Activated T-cell treated with anti-CD3 and anti-CD28 coated beads, Interleukin-2, amount 50 U/mL, for 72 hours (primary cell): ENCODE measurements at regions not wholly inside any gene's neighbourhood (a gene's known extent, or its start where the extent isn't known, plus 50 kb on each side); places are given as distances from the start of the nearest gene placed in this dataset.

ENCODE experiments used
- ATAC-seq, 2 donors: fragments of 150-1000 bp; cut with Tn5 transposase; replicated peaks in 1 of 2; 2 replicates each; pipeline ENCODE4 v1.10.0; 2021; ENCODE audit warnings: moderate library complexity in 2 of 2, mild to moderate bottlenecking in 1 of 2
- DNase-seq, 2 donors: peaks; one replicate each; pipeline ENCODE4 v3.0.0; 2021 to 2022; ENCODE audit warnings: mixed read lengths in 1 of 2
- H3K27ac Mint-ChIP-seq: one replicate; pipeline ENCODE4 v1.8.0; 2022; ENCODE audit warnings: mild to moderate bottlenecking, moderate library complexity, mixed read lengths
- H3K27me3 Mint-ChIP-seq: one replicate; pipeline ENCODE4 v1.8.0; 2022; ENCODE audit warnings: low read depth, mixed read lengths
- H3K36me3 Mint-ChIP-seq, 2 donors: one replicate each; pipeline ENCODE4 v1.8.0; 2022; ENCODE audit warnings: mixed read lengths in 2 of 2, mild to moderate bottlenecking in 1 of 2; ENCODE audit not compliant: insufficient read depth in 2 of 2
- H3K4me1 Mint-ChIP-seq: one replicate; pipeline ENCODE4 v1.8.0; 2022; ENCODE audit warnings: low read depth, mixed read lengths
- H3K4me3 Mint-ChIP-seq, 2 donors: one replicate each; pipeline ENCODE4 v1.8.0; 2022; ENCODE audit warnings: mild to moderate bottlenecking in 2 of 2, mixed read lengths in 2 of 2, moderate library complexity in 2 of 2
- H3K9me3 Mint-ChIP-seq, 2 donors: one replicate each; pipeline ENCODE4 v1.8.0; 2022; ENCODE audit warnings: mixed read lengths in 2 of 2

DNA sequence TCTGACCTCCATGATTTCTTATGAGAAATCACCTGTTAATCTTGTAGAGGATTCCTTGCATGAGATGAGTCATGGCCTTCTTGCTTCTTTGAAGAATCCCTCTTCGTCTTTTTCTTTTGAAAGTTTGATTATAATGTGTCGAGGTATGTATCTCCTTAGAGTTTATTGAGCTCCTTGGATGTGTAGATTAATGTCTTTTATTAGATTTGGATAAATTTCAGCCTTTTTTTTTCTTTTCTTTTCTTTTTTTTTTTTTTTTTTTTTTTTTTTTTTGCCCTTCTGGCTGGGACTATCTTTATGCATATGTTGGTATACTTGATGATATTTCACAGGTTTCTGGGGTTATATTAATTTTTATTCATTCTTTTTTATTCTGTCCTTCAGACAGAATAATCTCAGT lies 72.3 kb upstream of the ITGA4 start:
- H3K9me3 Mint-ChIP-seq: peaks cover 2 to 3% of the 10 kb centered on the region in 2 donors
- no peaks in the 10 kb centered on the region for H3K4me1 Mint-ChIP-seq
- H3K4me3 Mint-ChIP-seq: no peak overlapping the region
- ATAC-seq: no peak
- DNase-seq: no peak
- H3K27ac Mint-ChIP-seq: no peak overlapping the region
- no peaks in the 10 kb centered on the region for H3K27me3 Mint-ChIP-seq
- peaks cover 5 to 6% of the 10 kb centered on the region in 2 donors for H3K36me3 Mint-ChIP-seq

DNA sequence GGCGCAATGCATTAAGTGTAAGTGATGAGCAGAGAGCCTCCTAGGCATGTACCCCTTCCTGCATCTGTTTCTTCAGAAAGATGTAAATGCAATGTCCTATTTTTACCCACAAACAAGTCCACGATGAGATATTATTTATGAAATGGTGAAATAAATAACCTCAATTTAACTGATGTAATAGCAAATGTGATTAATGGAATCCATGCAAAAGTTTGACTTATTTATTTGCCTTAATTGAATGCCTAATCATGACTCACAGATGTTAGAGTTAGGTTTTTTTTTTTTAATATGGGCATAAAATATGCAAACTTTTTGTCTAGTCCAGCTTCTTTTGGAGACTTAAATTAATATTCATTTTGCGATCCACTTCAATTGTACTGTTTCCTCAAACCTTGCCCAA lies 67.7 kb upstream of the ITGA4 start:
- H3K27me3 Mint-ChIP-seq: no peaks in the 10 kb centered on the region
- H3K27ac Mint-ChIP-seq: no peak overlapping the region
- peaks cover 13% of the 10 kb centered on the region for H3K4me1 Mint-ChIP-seq
- peaks cover 2 to 6% of the 10 kb centered on the region in 2 donors for H3K36me3 Mint-ChIP-seq
- DNase-seq: no peak
- H3K4me3 Mint-ChIP-seq: no peak overlapping the region
- ATAC-seq: no peak
- H3K9me3 Mint-ChIP-seq: peaks cover 2 to 3% of the 10 kb centered on the region in 2 donors

DNA sequence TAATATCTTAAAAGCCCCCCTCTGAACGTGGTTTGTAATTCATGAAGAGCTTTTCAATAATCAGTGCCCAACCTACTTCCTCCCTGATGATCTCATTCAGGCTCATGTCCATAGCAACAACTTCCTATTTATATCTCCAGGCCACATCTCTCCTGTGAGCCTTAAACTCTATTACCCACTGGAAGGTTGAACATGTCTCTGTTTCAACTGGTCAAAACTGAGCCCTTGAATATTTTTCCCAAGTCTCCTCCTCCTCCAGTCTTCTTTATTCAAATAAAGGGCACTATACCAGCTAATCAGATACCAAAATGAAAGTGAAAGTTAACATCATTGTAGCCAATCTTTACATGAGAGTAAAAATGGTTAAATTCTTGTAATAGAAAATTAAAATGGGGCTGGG lies 63.7 kb upstream of the ITGA4 start:
- ATAC-seq (peak in 1 of 2 donors; percentile 42), DNase-seq (no peak)
- H3K36me3 Mint-ChIP-seq: no peaks in the 10 kb centered on the region
- H3K4me3 Mint-ChIP-seq: peak overlapping the region; percentile 67 to 83
- H3K9me3 Mint-ChIP-seq: no peaks in the 10 kb centered on the region
- peak overlapping the region; percentile 91 for H3K27ac Mint-ChIP-seq
- H3K27me3 Mint-ChIP-seq: no peaks in the 10 kb centered on the region
- H3K4me1 Mint-ChIP-seq: peaks cover 30% of the 10 kb centered on the region

- Mint-ChIP-seq H3K4me3 (peak overlapping the region; percentile 33 to 57), H3K36me3 (no peaks in the 10 kb centered on the region), H3K4me1 (peaks cover 31% of the 10 kb centered on the region), H3K27me3 (no peaks in the 10 kb centered on the region), H3K9me3 (no peaks in the 10 kb centered on the region), H3K27ac (peak overlapping the region; percentile 29)
- ATAC-seq: peak; percentile 54 to 60
- DNase-seq: peak in 1 of 2 donors; percentile 5
Observed at GRCh38 chr2:181394741-181395437, 62.3 kb upstream of the ITGA4 start.

DNA sequence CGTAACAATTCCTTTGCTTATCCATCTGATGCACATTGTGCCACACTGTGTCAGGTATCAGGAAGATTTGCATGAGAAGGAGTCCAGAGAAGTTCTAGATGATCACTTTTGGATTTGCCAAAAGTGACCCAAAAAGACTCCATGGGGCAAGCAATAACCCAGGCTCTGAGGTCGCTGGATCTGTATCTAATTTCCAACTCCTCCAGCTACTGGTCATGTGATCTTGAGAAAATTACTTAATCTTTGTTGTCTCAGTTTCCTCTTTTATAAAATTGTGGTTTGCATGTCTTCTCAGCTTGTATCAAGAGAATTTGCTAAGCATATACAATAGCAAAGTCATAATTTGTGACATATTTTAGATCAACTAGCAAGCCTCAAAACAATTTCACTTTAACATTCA lies 61.3 kb upstream of the ITGA4 start:
- Mint-ChIP-seq H3K9me3 (no peaks in the 10 kb centered on the region), H3K4me1 (peaks cover 31% of the 10 kb centered on the region), H3K27me3 (no peaks in the 10 kb centered on the region), H3K36me3 (no peaks in the 10 kb centered on the region), H3K4me3 (no peak overlapping the region), H3K27ac (no peak overlapping the region)
- ATAC-seq: no peak
- no peak for DNase-seq

DNA sequence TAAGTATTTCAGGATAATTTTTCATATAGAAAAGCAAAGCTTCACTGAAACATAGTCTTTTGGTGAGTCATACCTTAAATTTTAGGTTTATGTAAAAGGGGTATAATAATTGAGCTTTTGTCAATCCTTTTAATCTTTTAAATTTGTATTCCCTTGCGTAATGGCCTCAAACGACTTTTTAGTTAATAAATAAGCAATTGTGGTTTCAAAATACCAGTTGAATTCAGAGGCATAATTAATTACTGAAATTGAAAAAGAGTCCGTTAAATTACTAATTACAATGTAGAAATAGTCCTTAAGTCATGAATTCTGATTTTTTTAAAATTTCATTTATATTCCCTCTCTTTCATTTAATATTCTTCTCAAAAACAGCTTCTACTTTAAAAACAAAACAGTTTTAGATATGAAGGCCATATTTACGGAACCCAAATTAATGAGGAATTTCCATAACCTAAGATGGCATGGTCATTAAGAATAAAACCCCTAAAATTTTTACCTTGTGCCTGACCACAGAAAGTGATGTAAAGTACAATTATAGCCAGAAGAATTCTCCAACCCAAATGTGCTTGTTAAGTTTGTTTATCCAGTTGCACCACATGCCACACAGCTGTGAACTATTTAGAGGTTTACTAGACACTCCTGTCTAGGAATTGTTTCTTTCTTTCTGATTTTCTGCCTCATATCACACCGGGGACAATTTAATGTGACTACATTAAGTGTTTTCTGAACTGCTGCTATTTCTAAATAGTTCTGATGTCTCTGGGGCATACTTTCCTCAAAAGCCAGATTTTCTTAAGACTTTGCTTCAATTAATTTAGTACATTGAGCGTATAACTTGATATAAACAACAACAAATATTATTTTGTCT lies 60.7 kb upstream of the ITGA4 start:
- Mint-ChIP-seq H3K4me1 (peaks cover 31% of the 10 kb centered on the region), H3K36me3 (no peaks in the 10 kb centered on the region), H3K9me3 (no peaks in the 10 kb centered on the region), H3K27me3 (no peaks in the 10 kb centered on the region), H3K27ac (no peak overlapping the region), H3K4me3 (no peak overlapping the region)
- no peak for DNase-seq
- ATAC-seq: no peak

DNA sequence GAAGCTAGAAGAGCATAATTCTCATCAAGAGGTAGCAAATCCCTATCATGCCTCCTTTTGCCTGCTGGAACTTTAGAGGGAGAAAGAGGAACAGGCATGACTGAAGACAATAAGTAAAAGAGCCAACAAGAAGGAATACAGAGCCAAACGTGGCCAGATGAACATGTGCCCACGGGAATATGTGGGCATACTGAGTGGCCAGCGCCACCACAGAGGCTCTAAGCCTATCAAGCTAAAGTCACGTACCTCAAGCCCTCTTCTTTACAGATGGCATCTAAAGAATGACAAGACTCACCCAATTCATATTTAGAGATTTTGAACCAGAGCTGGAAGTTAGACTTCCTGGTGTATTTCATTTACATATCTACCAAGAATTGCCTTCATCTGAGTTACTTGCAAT lies 59.9 kb upstream of the ITGA4 start:
- ATAC-seq (no peak), DNase-seq (no peak)
- no peak overlapping the region for H3K27ac Mint-ChIP-seq
- no peaks in the 10 kb centered on the region for H3K36me3 Mint-ChIP-seq
- no peaks in the 10 kb centered on the region for H3K27me3 Mint-ChIP-seq
- no peaks in the 10 kb centered on the region for H3K9me3 Mint-ChIP-seq
- H3K4me1 Mint-ChIP-seq: peaks cover 31% of the 10 kb centered on the region
- H3K4me3 Mint-ChIP-seq: no peak overlapping the region

GRCh38 chr2:181398000-181398399 lies 59.2 kb upstream of the ITGA4 start:
- Mint-ChIP-seq H3K36me3 (no peaks in the 10 kb centered on the region), H3K27me3 (no peaks in the 10 kb centered on the region), H3K4me1 (peaks cover 31% of the 10 kb centered on the region), H3K4me3 (no peak overlapping the region), H3K27ac (peak overlapping the region; percentile 45), H3K9me3 (no peaks in the 10 kb centered on the region)
- ATAC-seq (no peak), DNase-seq (no peak)

GRCh38 chr2:181399027-181399426 lies 58.2 kb upstream of the ITGA4 start:
- H3K36me3 Mint-ChIP-seq: no peaks in the 10 kb centered on the region
- DNase-seq: no peak
- no peak for ATAC-seq
- no peaks in the 10 kb centered on the region for H3K9me3 Mint-ChIP-seq
- peaks cover 26% of the 10 kb centered on the region for H3K4me1 Mint-ChIP-seq
- no peak overlapping the region for H3K4me3 Mint-ChIP-seq
- no peak overlapping the region for H3K27ac Mint-ChIP-seq
- H3K27me3 Mint-ChIP-seq: no peaks in the 10 kb centered on the region

DNA sequence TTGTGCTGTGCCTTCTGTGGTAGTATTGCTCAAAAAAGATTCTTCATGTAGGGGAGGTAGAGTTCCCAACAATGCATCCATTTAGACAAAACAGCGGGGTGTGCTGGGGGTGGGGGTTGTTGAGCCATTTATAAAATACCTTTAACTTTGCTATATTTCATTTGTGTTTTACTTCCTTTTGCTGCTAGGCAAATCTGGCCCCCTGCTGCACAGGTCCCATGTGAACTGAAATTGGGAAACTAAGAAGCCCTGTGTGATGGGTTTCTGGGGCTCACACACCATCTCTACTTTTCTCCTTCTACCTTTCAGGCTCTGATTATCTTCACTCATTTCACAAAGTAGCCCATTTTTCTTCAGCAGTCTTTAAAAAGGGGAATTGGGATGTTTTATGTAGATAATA lies 52.7 kb upstream of the ITGA4 start:
- Mint-ChIP-seq H3K36me3 (no peaks in the 10 kb centered on the region), H3K4me1 (peaks cover 18% of the 10 kb centered on the region), H3K27me3 (no peaks in the 10 kb centered on the region), H3K4me3 (no peak overlapping the region), H3K27ac (no peak overlapping the region), H3K9me3 (peaks cover 0 to 2% of the 10 kb centered on the region in 2 donors)
- ATAC-seq (no peak), DNase-seq (no peak)

- DNase-seq (no peak), ATAC-seq (no peak)
- H3K9me3 Mint-ChIP-seq: peaks cover 2 to 5% of the 10 kb centered on the region in 2 donors
- H3K36me3 Mint-ChIP-seq: peaks cover 2% of the 10 kb centered on the region in 2 donors
- H3K4me1 Mint-ChIP-seq: peaks cover 18% of the 10 kb centered on the region
- H3K27me3 Mint-ChIP-seq: no peaks in the 10 kb centered on the region
- no peak overlapping the region for H3K4me3 Mint-ChIP-seq
- no peak overlapping the region for H3K27ac Mint-ChIP-seq
Observed at GRCh38 chr2:181407171-181407570, 50.0 kb upstream of the ITGA4 start.
